Hepatocyte (in vitro differentiated cells): ENCODE measurements at regions not wholly inside any gene's neighbourhood (a gene's known extent, or its start where the extent isn't known, plus 50 kb on each side); places are given as distances from the start of the nearest gene placed in this dataset.

Source experiments
- EZH2 ChIP-seq: fragments of 200-600 bp; sonication (generic); IDR thresholded peaks from 2 replicates; pipeline ENCODE4 v1.6.1; 2016; ENCODE audit warnings: antibody characterized with exemption, mild to moderate bottlenecking, borderline replicate concordance
- EZH2phosphoT487 ChIP-seq: fragments of 200-600 bp; sonication (generic); IDR thresholded peaks from one replicate; pipeline ENCODE4 v1.6.1; 2018; ENCODE audit warnings: antibody characterized with exemption, mild to moderate bottlenecking, low read depth, moderate library complexity; ENCODE audit not compliant: unreplicated experiment, severe bottlenecking
- TF ChIP-seq, protein P1 (sequence below): fragments of 200-600 bp; sonication (generic); IDR thresholded peaks from 2 replicates; pipeline ENCODE4 v1.5.1; 2016; ENCODE audit warnings: antibody characterized with exemption, mild to moderate bottlenecking; ENCODE audit not compliant: poor library complexity

DNA sequence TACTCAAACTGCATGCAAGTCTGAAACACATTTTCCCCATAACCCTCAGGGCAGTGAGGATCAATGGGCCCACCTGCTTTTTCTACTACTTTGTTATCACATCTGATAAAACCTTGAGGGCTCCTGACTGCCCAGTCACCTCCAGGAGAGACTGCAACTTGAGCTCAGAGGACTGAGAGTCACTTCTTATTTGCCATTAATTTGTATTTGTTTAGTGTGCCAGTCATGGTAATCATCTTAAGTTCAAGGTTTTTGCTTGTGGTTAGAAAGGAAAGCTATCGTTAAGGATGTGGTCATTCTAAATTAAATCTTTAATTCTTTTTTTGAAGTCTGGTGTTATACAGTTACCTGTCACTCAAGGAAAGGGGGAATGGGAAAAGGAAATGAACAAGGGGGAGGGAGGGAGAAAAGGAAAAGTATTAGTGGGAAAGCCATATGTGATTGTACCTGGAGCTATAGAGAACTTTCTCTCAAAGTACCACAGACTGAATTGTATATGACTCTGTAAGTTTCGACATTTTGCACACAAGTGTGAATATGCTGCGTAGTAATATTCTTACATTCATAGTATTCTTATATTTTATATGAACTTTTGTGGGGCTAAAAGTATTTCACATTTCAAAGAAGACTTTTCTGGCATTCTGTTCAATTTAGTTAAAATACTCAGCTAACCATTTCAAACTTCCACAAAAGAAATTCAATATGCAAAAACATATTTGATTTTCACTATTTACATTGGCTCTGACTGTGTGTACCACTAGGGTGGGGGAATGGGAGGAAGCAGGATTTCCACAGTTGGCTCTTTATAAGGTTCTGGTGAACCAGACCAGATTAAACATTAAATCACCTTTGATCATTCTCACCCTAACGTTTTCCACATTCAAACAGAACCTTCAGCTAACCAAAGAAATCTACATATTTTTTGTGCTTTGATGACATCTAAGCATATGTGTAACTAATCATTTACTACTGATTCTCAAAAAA, 166.5 kb upstream of the ATP11B start:
- TF ChIP-seq, protein P1, sequence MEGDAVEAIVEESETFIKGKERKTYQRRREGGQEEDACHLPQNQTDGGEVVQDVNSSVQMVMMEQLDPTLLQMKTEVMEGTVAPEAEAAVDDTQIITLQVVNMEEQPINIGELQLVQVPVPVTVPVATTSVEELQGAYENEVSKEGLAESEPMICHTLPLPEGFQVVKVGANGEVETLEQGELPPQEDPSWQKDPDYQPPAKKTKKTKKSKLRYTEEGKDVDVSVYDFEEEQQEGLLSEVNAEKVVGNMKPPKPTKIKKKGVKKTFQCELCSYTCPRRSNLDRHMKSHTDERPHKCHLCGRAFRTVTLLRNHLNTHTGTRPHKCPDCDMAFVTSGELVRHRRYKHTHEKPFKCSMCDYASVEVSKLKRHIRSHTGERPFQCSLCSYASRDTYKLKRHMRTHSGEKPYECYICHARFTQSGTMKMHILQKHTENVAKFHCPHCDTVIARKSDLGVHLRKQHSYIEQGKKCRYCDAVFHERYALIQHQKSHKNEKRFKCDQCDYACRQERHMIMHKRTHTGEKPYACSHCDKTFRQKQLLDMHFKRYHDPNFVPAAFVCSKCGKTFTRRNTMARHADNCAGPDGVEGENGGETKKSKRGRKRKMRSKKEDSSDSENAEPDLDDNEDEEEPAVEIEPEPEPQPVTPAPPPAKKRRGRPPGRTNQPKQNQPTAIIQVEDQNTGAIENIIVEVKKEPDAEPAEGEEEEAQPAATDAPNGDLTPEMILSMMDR, result no peak
- TF ChIP-seq EZH2, result no peak
- no peak for TF ChIP-seq EZH2phosphoT487
